B cell (primary cell): ENCODE measurements at regions not wholly inside any gene's neighbourhood (a gene's known extent, or its start where the extent isn't known, plus 50 kb on each side); places are given as distances from the start of the nearest gene placed in this dataset.

Experiments
- ATAC-seq: fragments of 200-7000 bp; cut with Tn5 transposase; one replicate; pipeline ENCODE4 v1.10.0; 2021; ENCODE audit warnings: low read depth, mild to moderate bottlenecking, moderate number of reproducible peaks, moderate library complexity
- CTCF ChIA-PET: fragments of 350-600 bp; sonication (Branson Sonifier 250); formaldehyde crosslinking; loops from one replicate; lab custom pipeline; 2021; ENCODE audit warnings: antibody characterized with exemption, inconsistent platforms; lab: Charles Lee
- POLR2A ChIA-PET: fragments of 350-600 bp; sonication (Branson Sonifier 250); formaldehyde crosslinking; loops from one replicate; lab custom pipeline; 2021; ENCODE audit warnings: antibody characterized with exemption; lab: Charles Lee
- DNase-seq: peaks from one replicate; pipeline ENCODE4 v3.0.0; 2013
- H2AFZ ChIP-seq: 2 replicates; pipeline ENCODE4 v1.6.1; 2012; ENCODE audit warnings: mild to moderate bottlenecking, low read depth, low read length; ENCODE audit not compliant: insufficient read depth, poor library complexity, severe bottlenecking
- H3K27ac ChIP-seq, 2 donors: 1 replicate in 1 of 2; 2 replicates in 1 of 2; pipeline ENCODE4 v1.5.1; 2012 to 2013; ENCODE audit warnings: low read length in 2 of 2, mild to moderate bottlenecking in 2 of 2, moderate library complexity in 1 of 2
- H3K27me3 ChIP-seq, 4 experiments: fragments of 200-600 bp in 1 of 4; sonication (generic) in 1 of 4; replicated peaks in 1 of 4; 1 replicate in 2 of 4; 2 replicates in 2 of 4; pipeline versions ENCODE4 v1.6.1 to v1.7.0; 2013 to 2016; ENCODE audit warnings: low read length in 3 of 4, mild to moderate bottlenecking in 2 of 4, mixed read lengths in 1 of 4, moderate library complexity in 1 of 4; ENCODE audit not compliant: insufficient read depth in 4 of 4, control insufficient read depth in 3 of 4; ENCODE audit errors: control extremely low read depth in 1 of 4
- H3K36me3 ChIP-seq, 2 experiments: replicated peaks in 1 of 2; 1 replicate in 1 of 2; 2 replicates in 1 of 2; pipeline versions ENCODE4 v1.6.1 to v1.7.1; 2013; ENCODE audit warnings: low read length in 1 of 2; ENCODE audit not compliant: insufficient read depth in 2 of 2, control insufficient read depth in 1 of 2; ENCODE audit errors: control extremely low read depth in 1 of 2, extremely low read depth in 1 of 2
- H3K4me1 ChIP-seq, 2 donors: fragments of 200-600 bp in 1 of 2; sonication (generic) in 1 of 2; 1 replicate in 1 of 2; 2 replicates in 1 of 2; pipeline versions ENCODE4 v1.5.1 to v1.6.1; 2013 to 2017; ENCODE audit warnings: low read length in 2 of 2; ENCODE audit not compliant: control insufficient read depth in 2 of 2, insufficient read depth in 2 of 2
- H3K4me2 ChIP-seq: replicated peaks from 2 replicates; pipeline ENCODE3; 2012; ENCODE audit warnings: mild to moderate bottlenecking, low read depth, low read length; ENCODE audit not compliant: poor library complexity, severe bottlenecking
- H3K4me3 ChIP-seq, 5 experiments: fragments of 200-600 bp in 1 of 5; sonication (generic) in 1 of 5; 1 replicate in 3 of 5; 2 replicates in 2 of 5; pipeline versions ENCODE4 v1.5.1 to v1.7.0; 2011 to 2016; ENCODE audit warnings: low read length in 4 of 5, mild to moderate bottlenecking in 4 of 5, low read depth in 2 of 5, control low read depth in 1 of 5, moderate library complexity in 1 of 5; ENCODE audit not compliant: insufficient read depth in 1 of 5; ENCODE audit errors: control extremely low read depth in 1 of 5, extremely low read depth in 1 of 5
- H3K79me2 ChIP-seq: fragments of 200-600 bp; sonication (generic); one replicate; pipeline ENCODE4 v1.6.0; 2016; ENCODE audit warnings: low read length; ENCODE audit not compliant: control insufficient read depth, insufficient read depth
- H3K9ac ChIP-seq: fragments of 200-600 bp; sonication (generic); 2 replicates; pipeline ENCODE4 v1.6.1; 2017; ENCODE audit warnings: mild to moderate bottlenecking, low read length, moderate library complexity
- H3K9me3 ChIP-seq, 3 donors: one replicate each; pipeline versions ENCODE4 v1.6.1 to v1.7.1; 2013; ENCODE audit warnings: low read length in 2 of 3; ENCODE audit not compliant: control insufficient read depth in 2 of 3, insufficient read depth in 1 of 3; ENCODE audit errors: control extremely low read depth in 1 of 3
- H4K20me1 ChIP-seq: 2 replicates; pipeline ENCODE4 v1.6.0; 2012; ENCODE audit warnings: mild to moderate bottlenecking, low read length; ENCODE audit not compliant: insufficient read depth, control insufficient read depth, poor library complexity, severe bottlenecking
- H3K27ac Mint-ChIP-seq: one replicate; pipeline ENCODE4 v1.8.0; 2021; ENCODE audit warnings: mixed read lengths
- H3K27me3 Mint-ChIP-seq: one replicate; pipeline ENCODE4 v1.8.0; 2021; ENCODE audit warnings: mixed read lengths
- H3K4me1 Mint-ChIP-seq: one replicate; pipeline ENCODE4 v1.8.0; 2021; ENCODE audit warnings: mixed read lengths
- H3K4me3 Mint-ChIP-seq: one replicate; pipeline ENCODE4 v1.8.0; 2021; ENCODE audit warnings: mixed read lengths
- H3K9me3 Mint-ChIP-seq: one replicate; pipeline ENCODE4 v1.8.0; 2022; ENCODE audit warnings: mixed read lengths; ENCODE audit not compliant: insufficient read depth
- EZH2 ChIP-seq: IDR thresholded peaks from 2 replicates; pipeline ENCODE4 v1.6.1; 2012; ENCODE audit warnings: borderline replicate concordance, low read depth, mild to moderate bottlenecking, moderate library complexity, low read length; ENCODE audit not compliant: insufficient read depth, poor library complexity, severe bottlenecking
- WGBS: methylation state at CpG from one replicate; pipeline ENCODE4 v1.1.5; 2013; ENCODE audit warnings: missing lambda C conversion rate; ENCODE audit not compliant: insufficient coverage; 5-methylcytosine and 5-hydroxymethylcytosine counted together
- intact Hi-C: fragments of 100-400 bp; cut with micrococcal nuclease; formaldehyde crosslinking; loops from one replicate; pipeline ENCODE4 v1.10.0; 2022
- TF ChIP-seq, protein P1 (sequence below): fragments of 200-600 bp; IDR thresholded peaks from one replicate; pipeline ENCODE4 v1.8.0; 2022; ENCODE audit warnings: antibody characterized with exemption, mild to moderate bottlenecking

DNA sequence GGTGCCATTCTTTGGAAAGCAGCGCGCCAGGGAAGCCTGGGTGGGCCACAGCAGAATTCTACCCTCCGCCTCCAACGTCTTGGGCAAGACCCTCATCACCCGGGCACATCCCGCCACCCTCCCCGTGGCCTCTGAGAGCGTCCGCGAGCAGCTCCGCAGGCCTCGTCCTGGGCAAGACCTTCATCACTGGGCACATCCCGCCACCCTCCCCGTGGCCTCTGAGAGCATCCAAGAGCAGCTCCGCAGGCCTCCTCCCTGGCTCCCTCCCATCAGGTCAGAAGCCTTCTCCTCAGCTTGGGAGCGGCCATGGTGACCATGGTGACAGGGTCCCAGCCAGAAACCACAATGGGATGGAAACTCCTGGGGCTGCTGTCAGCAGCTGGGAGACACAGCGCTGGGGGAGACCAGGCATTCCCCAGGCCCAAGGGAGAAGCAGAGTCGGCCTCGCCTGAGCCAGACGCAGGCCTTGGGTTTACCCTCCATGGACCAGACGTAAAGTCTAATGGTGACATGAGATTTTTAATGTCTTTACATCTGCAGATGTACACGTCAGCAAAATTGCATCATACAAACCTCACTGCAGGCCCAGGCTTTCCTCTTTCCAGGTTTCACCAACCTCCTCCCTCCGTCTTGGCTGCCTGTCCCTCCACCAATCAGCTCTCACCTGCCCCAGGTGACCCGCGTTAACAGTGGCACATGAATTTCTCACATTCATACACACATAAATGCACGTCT, 55.1 kb upstream of the PPP2R2D start:
- WGBS: 93% methylated on average over 22 of the region's 26 CpGs
- ATAC-seq (no peak), DNase-seq (no peak)
- TF ChIP-seq, protein P1, sequence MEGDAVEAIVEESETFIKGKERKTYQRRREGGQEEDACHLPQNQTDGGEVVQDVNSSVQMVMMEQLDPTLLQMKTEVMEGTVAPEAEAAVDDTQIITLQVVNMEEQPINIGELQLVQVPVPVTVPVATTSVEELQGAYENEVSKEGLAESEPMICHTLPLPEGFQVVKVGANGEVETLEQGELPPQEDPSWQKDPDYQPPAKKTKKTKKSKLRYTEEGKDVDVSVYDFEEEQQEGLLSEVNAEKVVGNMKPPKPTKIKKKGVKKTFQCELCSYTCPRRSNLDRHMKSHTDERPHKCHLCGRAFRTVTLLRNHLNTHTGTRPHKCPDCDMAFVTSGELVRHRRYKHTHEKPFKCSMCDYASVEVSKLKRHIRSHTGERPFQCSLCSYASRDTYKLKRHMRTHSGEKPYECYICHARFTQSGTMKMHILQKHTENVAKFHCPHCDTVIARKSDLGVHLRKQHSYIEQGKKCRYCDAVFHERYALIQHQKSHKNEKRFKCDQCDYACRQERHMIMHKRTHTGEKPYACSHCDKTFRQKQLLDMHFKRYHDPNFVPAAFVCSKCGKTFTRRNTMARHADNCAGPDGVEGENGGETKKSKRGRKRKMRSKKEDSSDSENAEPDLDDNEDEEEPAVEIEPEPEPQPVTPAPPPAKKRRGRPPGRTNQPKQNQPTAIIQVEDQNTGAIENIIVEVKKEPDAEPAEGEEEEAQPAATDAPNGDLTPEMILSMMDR: no peak
- TF ChIP-seq EZH2: no peak
- CTCF ChIA-PET: no interaction called here
- no peak overlapping the region for H3K27ac Mint-ChIP-seq
- H3K4me1 Mint-ChIP-seq: no peaks in the 10 kb centered on the region
- no peak overlapping the region for H3K4me3 ChIP-seq
- H3K27ac ChIP-seq: no peak overlapping the region
- H4K20me1 ChIP-seq: no peaks in the 10 kb centered on the region
- no peaks in the 10 kb centered on the region for H3K36me3 ChIP-seq
- no peak overlapping the region for H3K4me3 Mint-ChIP-seq
- H2AFZ ChIP-seq: no peak overlapping the region
- H3K27me3 Mint-ChIP-seq: no peaks in the 10 kb centered on the region
- H3K4me1 ChIP-seq: no peaks in the 10 kb centered on the region
- no peaks in the 10 kb centered on the region for H3K79me2 ChIP-seq
- no peak overlapping the region for H3K9ac ChIP-seq
- POLR2A ChIA-PET: no interaction called here
- no peaks in the 10 kb centered on the region for H3K27me3 ChIP-seq
- peaks cover 0 to 19% (median 0%) of the 10 kb centered on the region in 3 donors for H3K9me3 ChIP-seq
- intact Hi-C loops: no loop called here
- no peaks in the 10 kb centered on the region for H3K9me3 Mint-ChIP-seq
- no peak overlapping the region for H3K4me2 ChIP-seq

DNA sequence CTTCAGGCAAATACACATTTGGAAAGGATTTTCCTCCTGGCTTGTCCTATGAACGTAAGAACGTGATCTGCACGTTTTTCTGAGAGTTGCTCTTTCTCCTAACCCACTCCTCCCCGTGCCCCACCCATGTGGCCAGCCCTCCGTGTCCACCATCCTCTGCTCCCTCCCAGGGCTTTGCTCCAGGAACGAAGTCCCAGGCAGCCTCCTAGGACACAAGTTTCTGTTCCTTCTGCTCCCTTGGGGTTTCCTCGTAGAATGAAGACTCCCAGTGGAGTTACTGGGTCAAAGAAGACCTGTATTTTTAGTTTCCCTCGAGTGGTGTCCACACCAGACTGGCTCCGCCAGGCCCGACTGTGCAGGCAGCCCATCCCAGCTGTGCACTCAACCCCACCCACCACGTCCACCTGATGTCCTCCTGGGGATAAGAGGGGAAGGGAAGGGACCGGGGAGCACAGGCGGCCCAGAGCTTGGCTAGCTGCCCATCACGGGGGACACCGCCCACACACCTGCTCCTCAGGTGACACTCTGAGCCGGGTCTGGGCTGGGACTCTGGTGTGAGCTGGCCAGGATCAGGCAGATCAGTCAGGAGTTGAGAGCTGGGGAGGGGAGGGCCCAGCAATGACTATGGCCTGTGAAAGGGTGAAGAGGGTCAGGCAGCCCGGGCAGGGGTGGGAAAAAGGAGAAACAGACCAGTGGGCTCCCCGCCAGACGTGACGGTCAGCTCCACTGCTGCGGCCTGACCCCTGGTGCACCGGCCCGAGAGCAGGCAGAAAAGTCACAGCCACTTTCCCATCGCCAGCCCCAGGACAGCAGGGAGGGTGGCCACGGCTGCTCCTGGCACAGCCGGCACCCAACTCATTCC, 54.3 kb upstream of the PPP2R2D start:
- TF ChIP-seq, protein P1: no peak
- TF ChIP-seq EZH2: no peak
- H3K36me3 ChIP-seq: no peaks in the 10 kb centered on the region
- no peaks in the 10 kb centered on the region for H4K20me1 ChIP-seq
- ATAC-seq (no peak), DNase-seq (no peak)
- intact Hi-C loops: no loop called here
- Mint-ChIP-seq H3K4me1 (no peaks in the 10 kb centered on the region), H3K27ac (no peak overlapping the region), H3K9me3 (no peaks in the 10 kb centered on the region), H3K4me3 (no peak overlapping the region), H3K27me3 (no peaks in the 10 kb centered on the region)
- no peak overlapping the region for H3K27ac ChIP-seq
- peaks cover 0 to 23% (median 0%) of the 10 kb centered on the region in 3 donors for H3K9me3 ChIP-seq
- no peaks in the 10 kb centered on the region for H3K27me3 ChIP-seq
- H2AFZ ChIP-seq: no peak overlapping the region
- no peak overlapping the region for H3K4me3 ChIP-seq
- POLR2A ChIA-PET: no interaction called here
- H3K4me2 ChIP-seq: no peak overlapping the region
- WGBS: 79% methylated on average over 23 of the region's 26 CpGs
- CTCF ChIA-PET: no interaction called here
- H3K4me1 ChIP-seq: no peaks in the 10 kb centered on the region
- H3K9ac ChIP-seq: no peak overlapping the region
- H3K79me2 ChIP-seq: no peaks in the 10 kb centered on the region
